ENCODE measurements at regions not wholly inside any gene's neighbourhood (a gene's known extent, or its start where the extent isn't known, plus 50 kb on each side); places are given as distances from the start of the nearest gene placed in this dataset.

GRCh38 chr5:39800042-39800601 lies 375.3 kb upstream of the DAB2 start:
- TF ChIP-seq ZFX (IDR thresholded peaks at IDR 0.05) = no peak
- TF ChIP-seq CTCF (conservative IDR thresholded peaks at IDR 0.05) = no peak
- H3K27ac ChIP-seq = no peak overlapping the region

DNA sequence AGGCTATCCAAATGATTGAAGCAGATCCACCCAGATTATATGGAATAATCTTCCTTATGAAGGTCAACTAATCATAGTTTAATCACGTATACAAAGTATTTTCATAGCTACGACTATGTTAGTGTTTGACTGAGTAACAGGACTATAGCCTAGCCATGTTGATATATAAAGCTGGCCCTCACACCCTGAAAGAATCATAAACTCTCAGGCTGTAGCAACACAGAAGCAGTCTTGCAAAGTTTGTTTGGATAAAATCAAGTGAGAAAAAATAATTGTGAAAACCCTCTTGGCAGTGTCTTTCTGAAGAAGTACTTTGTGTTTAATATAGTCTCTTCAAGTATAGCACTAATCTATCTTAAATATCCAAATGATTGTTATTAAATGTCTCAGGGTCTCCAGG lies 374.5 kb upstream of the DAB2 start:
- H3K27ac ChIP-seq = no peak overlapping the region
- TF ChIP-seq CTCF (conservative IDR thresholded peaks at IDR 0.05) = no peak
- no peak for TF ChIP-seq ZFX (IDR thresholded peaks at IDR 0.05)

DNA sequence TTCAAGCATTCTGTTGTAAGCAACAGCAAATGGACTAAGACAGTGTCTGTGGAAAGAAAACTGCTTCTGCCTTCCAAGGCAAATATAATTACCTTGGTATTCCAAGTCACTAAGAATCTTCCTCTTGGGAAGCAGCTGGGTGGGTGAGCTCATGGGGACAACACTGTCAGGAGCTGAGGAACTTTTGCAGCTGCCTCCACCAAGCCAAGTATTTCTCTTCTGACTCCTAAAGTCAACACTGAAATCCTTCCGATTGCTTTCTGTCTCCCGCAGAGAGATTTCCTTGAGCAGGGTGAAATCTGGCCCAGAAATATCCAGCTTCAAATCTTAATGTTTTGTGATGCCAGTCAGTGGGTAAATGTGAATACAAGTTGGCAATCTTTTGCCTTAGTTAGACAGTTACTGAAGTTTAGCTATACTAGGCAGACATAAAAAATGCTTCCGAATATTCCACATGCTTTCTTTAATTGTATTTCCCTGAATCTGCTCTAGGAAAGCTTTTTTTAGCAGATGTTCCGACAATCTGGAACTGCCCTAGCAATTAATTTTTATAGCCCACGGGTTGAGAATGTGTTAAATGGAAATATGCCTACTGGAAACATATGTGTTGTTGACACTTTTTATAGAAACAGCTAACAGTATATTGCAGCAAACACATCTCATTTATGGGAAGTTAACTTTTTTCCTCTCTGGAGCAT lies 369.9 kb upstream of the DAB2 start:
- TF ChIP-seq CTCF (conservative IDR thresholded peaks at IDR 0.05) = no peak
- no peak for TF ChIP-seq ZFX (IDR thresholded peaks at IDR 0.05)
- H3K27ac ChIP-seq = no peak overlapping the region

DNA sequence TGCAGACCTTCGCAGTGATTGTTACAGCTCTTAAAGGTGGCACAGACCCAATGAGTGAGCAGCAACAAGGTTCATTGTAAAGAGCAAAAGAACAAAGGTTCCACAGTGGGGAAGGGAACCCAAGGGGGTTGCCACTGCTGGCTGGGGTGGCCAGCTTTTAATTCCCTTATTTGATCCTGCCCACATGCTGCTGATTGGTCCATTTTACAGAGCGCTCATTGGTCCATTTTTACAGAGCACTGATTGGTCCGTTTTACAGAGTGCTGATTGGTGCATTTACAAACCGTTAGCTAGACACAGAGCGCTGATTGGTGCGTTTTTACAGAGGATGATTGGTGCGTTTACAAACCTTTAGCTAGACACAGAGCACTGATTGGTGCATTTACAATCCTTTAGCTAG lies 360.6 kb upstream of the DAB2 start:
- no peak overlapping the region for H3K27ac ChIP-seq
- no peak for TF ChIP-seq ZFX (IDR thresholded peaks at IDR 0.05)
- no peak for TF ChIP-seq CTCF (conservative IDR thresholded peaks at IDR 0.05)

- TF ChIP-seq ZFX (IDR thresholded peaks at IDR 0.05) (no peak), CTCF (conservative IDR thresholded peaks at IDR 0.05) (no peak)
- H3K27ac ChIP-seq = no peak overlapping the region
Observed at GRCh38 chr5:39783756-39784421, 359.1 kb upstream of the DAB2 start.

- H3K27ac ChIP-seq = no peak overlapping the region
Observed at GRCh38 chr5:39780347-39780746, 355.6 kb upstream of the DAB2 start.

More at GRCh38 chr5:39780347-39780746, 355.6 kb upstream of the DAB2 start:
- TF ChIP-seq ZFX (IDR thresholded peaks at IDR 0.05) = no peak
- TF ChIP-seq CTCF (conservative IDR thresholded peaks at IDR 0.05) = no peak
